GM12873 (cell line): ENCODE measurements at regions not wholly inside any gene's neighbourhood (a gene's known extent, or its start where the extent isn't known, plus 50 kb on each side); places are given as distances from the start of the nearest gene placed in this dataset.

ENCODE experiments used
- CTCF ChIP-seq: IDR thresholded peaks from 2 replicates; pipeline ENCODE4 v1.5.1; 2012; ENCODE audit warnings: low read depth, mild to moderate bottlenecking, moderate library complexity, low read length, control low read depth; ENCODE audit not compliant: insufficient read depth; ENCODE audit errors: missing control alignments

- no peak for TF ChIP-seq CTCF
Measured at GRCh38 chr13:73189776-73190175, 131.0 kb downstream of the KLF5 start.

GRCh38 chr13:73189362-73189761 lies 130.6 kb downstream of the KLF5 start:
- TF ChIP-seq CTCF: no peak

- no peak for TF ChIP-seq CTCF
Measured at GRCh38 chr13:73187106-73187505, 128.3 kb downstream of the KLF5 start.

GRCh38 chr13:73179650-73180274 lies 121.0 kb downstream of the KLF5 start:
- no peak for TF ChIP-seq CTCF

GRCh38 chr13:73177916-73178565 lies 119.2 kb downstream of the KLF5 start:
- TF ChIP-seq CTCF: no peak

- TF ChIP-seq CTCF: no peak
Measured at GRCh38 chr13:73177017-73177416, 118.2 kb downstream of the KLF5 start.

- no peak for TF ChIP-seq CTCF
Measured at GRCh38 chr13:73174521-73175010, 115.8 kb downstream of the KLF5 start.
